ENCODE measurements at regions not wholly inside any gene's neighbourhood (a gene's known extent, or its start where the extent isn't known, plus 50 kb on each side); places are given as distances from the start of the nearest gene placed in this dataset.

DNA sequence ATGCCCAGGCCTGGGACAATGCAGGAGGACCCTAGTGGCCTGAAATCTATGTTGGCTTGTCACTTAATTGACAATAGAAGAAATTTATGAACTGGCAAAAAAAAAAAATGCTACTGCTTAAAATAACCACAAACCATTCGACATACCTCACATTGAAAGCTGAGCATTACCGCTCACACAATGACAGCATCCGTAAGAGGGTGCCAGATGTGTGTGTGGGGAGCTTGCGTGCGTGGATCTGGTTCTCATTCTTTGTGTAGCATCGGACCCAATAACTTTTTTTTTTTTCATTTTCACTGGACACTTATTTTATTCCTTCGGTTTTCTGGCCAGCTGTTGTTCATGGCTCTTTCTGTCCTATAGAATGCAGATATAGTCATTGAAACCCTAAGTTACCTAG is 216.7 kb downstream of the VRK1 start:
- Histone ChIP-seq H3F3A (replicated peaks; ENCODE audit: insufficient read depth) (no peaks in the 10 kb centered on the region), H2AFZ (ENCODE audit: low read depth) (no peak overlapping the region), H3K4me1 (ENCODE audit: control insufficient read depth in 1 of 2, insufficient read depth in 2 of 2, low read depth in 1 of 2, low read length in 1 of 2) (no peaks in the 10 kb centered on the region), H3K27me3 (ENCODE audit: insufficient read depth) (no peaks in the 10 kb centered on the region), H3K9me3 (no peaks in the 10 kb centered on the region), H3K4me3 (ENCODE audit: low read depth in 2 of 2, low read length in 1 of 2) (no peak overlapping the region), H3K9ac (no peak overlapping the region), H3K27ac (ENCODE audit: low read depth in 2 of 2, low read length in 1 of 2) (no peak overlapping the region), H3K4me2 (no peak overlapping the region), H3K9me2 (no peaks in the 10 kb centered on the region), H3K79me2 (ENCODE audit: insufficient read depth) (no peaks in the 10 kb centered on the region), H3K36me3 (replicated peaks in 1 of 2; ENCODE audit: control insufficient read depth in 1 of 2, insufficient read depth in 2 of 2, low read length in 1 of 2) (no peaks in the 10 kb centered on the region), H4K20me1 (ENCODE audit: insufficient read depth) (no peaks in the 10 kb centered on the region)
- DNase-seq, result no peak
- TF ChIP-seq, protein P1, sequence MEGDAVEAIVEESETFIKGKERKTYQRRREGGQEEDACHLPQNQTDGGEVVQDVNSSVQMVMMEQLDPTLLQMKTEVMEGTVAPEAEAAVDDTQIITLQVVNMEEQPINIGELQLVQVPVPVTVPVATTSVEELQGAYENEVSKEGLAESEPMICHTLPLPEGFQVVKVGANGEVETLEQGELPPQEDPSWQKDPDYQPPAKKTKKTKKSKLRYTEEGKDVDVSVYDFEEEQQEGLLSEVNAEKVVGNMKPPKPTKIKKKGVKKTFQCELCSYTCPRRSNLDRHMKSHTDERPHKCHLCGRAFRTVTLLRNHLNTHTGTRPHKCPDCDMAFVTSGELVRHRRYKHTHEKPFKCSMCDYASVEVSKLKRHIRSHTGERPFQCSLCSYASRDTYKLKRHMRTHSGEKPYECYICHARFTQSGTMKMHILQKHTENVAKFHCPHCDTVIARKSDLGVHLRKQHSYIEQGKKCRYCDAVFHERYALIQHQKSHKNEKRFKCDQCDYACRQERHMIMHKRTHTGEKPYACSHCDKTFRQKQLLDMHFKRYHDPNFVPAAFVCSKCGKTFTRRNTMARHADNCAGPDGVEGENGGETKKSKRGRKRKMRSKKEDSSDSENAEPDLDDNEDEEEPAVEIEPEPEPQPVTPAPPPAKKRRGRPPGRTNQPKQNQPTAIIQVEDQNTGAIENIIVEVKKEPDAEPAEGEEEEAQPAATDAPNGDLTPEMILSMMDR (IDR thresholded peaks at IDR 0.05), result no peak
- TF ChIP-seq RAD21 (IDR thresholded peaks at IDR 0.05; ENCODE audit: low read length), result no peak
- TF ChIP-seq MXI1 (IDR thresholded peaks at IDR 0.05; ENCODE audit: low read depth, low read length), result no peak
- no peak for TF ChIP-seq FOXM1 (IDR thresholded peaks at IDR 0.05; ENCODE audit: low read depth)
- TF ChIP-seq CHD2 (IDR thresholded peaks at IDR 0.05; ENCODE audit: low read length, partially characterized antibody), result no peak
- CTCF ChIA-PET, result interaction anchor here (1.3 kb wide), 1 partner anchor 13 kb away, joined by 4 read pairs; no protein-coding TSS in a partner anchor
- WGBS (ENCODE audit: low lambda C conversion rate), result 35% methylated on average over 7 of the region's 7 CpGs
- POLR2A ChIA-PET, result no interaction called here

DNA sequence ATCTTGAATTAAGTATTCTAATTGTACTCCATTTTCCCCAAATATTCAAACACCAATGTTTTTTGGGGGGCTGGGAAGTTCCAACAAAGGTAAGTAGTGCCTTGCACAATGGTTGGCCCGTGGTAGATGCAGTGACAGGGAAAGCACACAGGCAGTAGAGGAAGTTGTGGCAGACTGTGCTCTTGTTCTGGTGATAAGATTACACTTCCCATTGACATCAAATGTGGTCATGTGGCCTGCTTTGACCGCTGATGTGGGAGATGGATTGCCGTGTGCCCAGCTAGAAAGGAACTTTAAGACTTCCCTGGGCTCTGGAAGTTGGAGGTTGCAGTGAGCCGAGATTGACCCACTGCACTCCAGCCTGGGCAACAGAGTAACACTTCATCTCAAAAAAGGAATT is 223.8 kb downstream of the VRK1 start:
- ChIA-PET POLR2A (no interaction called here), CTCF (no interaction called here)
- H3K79me2 ChIP-seq (ENCODE audit: insufficient read depth), result no peaks in the 10 kb centered on the region
- H3K27ac ChIP-seq (ENCODE audit: low read depth in 2 of 2, low read length in 1 of 2), result no peak overlapping the region
- no peaks in the 10 kb centered on the region for H3F3A ChIP-seq (replicated peaks; ENCODE audit: insufficient read depth)
- H3K4me1 ChIP-seq (ENCODE audit: control insufficient read depth in 1 of 2, insufficient read depth in 2 of 2, low read depth in 1 of 2, low read length in 1 of 2), result no peaks in the 10 kb centered on the region; a peak in 1 of 4 replicates
- H3K9me2 ChIP-seq, result no peaks in the 10 kb centered on the region
- no peak overlapping the region for H3K4me3 ChIP-seq (ENCODE audit: low read depth in 2 of 2, low read length in 1 of 2)
- H3K9me3 ChIP-seq, result no peaks in the 10 kb centered on the region
- WGBS (ENCODE audit: low lambda C conversion rate), result 26% methylated on average over 4 of the region's 4 CpGs
- no peak overlapping the region for H3K4me2 ChIP-seq
- no peaks in the 10 kb centered on the region for H3K36me3 ChIP-seq (replicated peaks in 1 of 2; ENCODE audit: control insufficient read depth in 1 of 2, insufficient read depth in 2 of 2, low read length in 1 of 2)
- H4K20me1 ChIP-seq (ENCODE audit: insufficient read depth), result no peaks in the 10 kb centered on the region
- no peaks in the 10 kb centered on the region for H3K27me3 ChIP-seq (ENCODE audit: insufficient read depth)
- no peak for DNase-seq
- TF ChIP-seq ELF1 (IDR thresholded peaks at IDR 0.05), result no peak
- no peak for TF ChIP-seq POLR2AphosphoS5 (IDR thresholded peaks at IDR 0.05; ENCODE audit: low read depth, low read length)
- no peak for TF ChIP-seq SMC3 (IDR thresholded peaks at IDR 0.05; ENCODE audit: low read depth, low read length)
- no peak for TF ChIP-seq SIN3A (IDR thresholded peaks at IDR 0.05; ENCODE audit: borderline replicate concordance, low read depth, low read length)
- TF ChIP-seq TEAD4 (IDR thresholded peaks at IDR 0.05; ENCODE audit: borderline replicate concordance, insufficient read depth), result no peak
- no peak for TF ChIP-seq JUND (IDR thresholded peaks at IDR 0.05)
- TF ChIP-seq, protein P2, sequence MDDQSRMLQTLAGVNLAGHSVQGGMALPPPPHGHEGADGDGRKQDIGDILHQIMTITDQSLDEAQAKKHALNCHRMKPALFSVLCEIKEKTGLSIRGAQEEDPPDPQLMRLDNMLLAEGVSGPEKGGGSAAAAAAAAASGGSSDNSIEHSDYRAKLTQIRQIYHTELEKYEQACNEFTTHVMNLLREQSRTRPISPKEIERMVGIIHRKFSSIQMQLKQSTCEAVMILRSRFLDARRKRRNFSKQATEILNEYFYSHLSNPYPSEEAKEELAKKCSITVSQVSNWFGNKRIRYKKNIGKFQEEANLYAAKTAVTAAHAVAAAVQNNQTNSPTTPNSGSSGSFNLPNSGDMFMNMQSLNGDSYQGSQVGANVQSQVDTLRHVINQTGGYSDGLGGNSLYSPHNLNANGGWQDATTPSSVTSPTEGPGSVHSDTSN (IDR thresholded peaks at IDR 0.05), result no peak
- TF ChIP-seq, protein P3, sequence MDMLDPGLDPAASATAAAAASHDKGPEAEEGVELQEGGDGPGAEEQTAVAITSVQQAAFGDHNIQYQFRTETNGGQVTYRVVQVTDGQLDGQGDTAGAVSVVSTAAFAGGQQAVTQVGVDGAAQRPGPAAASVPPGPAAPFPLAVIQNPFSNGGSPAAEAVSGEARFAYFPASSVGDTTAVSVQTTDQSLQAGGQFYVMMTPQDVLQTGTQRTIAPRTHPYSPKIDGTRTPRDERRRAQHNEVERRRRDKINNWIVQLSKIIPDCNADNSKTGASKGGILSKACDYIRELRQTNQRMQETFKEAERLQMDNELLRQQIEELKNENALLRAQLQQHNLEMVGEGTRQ (IDR thresholded peaks at IDR 0.05; ENCODE audit: borderline replicate concordance, low read depth, low read length), result no peak
- TF ChIP-seq, protein P1 (IDR thresholded peaks at IDR 0.05), result no peak
- TF ChIP-seq NRF1 (IDR thresholded peaks at IDR 0.05; ENCODE audit: low read depth, low read length), result no peak
- H2AFZ ChIP-seq (ENCODE audit: low read depth), result no peak overlapping the region
- no peak overlapping the region for H3K9ac ChIP-seq

Data from SK-N-SH (cell line).